GM18519 (cell line): ENCODE measurements at regions not wholly inside any gene's neighbourhood (a gene's known extent, or its start where the extent isn't known, plus 50 kb on each side); places are given as distances from the start of the nearest gene placed in this dataset.
"Not testable (repeated sequence)": the region's sequence is repeated elsewhere in the genome, so short reads cannot be mapped to it uniquely, and the experiment has no call there.

Source experiments
- ATAC-seq: cut with Tn5 transposase; IDR thresholded peaks from one replicate; pipeline ENCODE4 v1.9.1; 2021; ENCODE audit warnings: mild to moderate bottlenecking, moderate library complexity; ENCODE audit not compliant: unreplicated experiment, low FRiP score

- no peak for ATAC-seq
Observed at GRCh38 chr1:194866153-194866552, 1679.7 kb upstream of the B3GALT2 start.

- ATAC-seq: no peak
Observed at GRCh38 chr1:194865383-194865782, 1679.0 kb upstream of the B3GALT2 start.

GRCh38 chr1:194862129-194862528, 1675.7 kb upstream of the B3GALT2 start:
- ATAC-seq: no peak

- no peak for ATAC-seq
Observed at GRCh38 chr1:194860248-194861201, 1674.1 kb upstream of the B3GALT2 start.

GRCh38 chr1:194859481-194860154, 1673.2 kb upstream of the B3GALT2 start:
- not testable (repeated sequence) for ATAC-seq

- not testable (repeated sequence) for ATAC-seq
Observed at GRCh38 chr1:194858811-194859480, 1672.5 kb upstream of the B3GALT2 start.

GRCh38 chr1:194857413-194857812, 1671.0 kb upstream of the B3GALT2 start:
- no peak for ATAC-seq

- no peak for ATAC-seq
Observed at GRCh38 chr1:194848846-194849245, 1662.4 kb upstream of the B3GALT2 start.

GRCh38 chr1:194846488-194846887, 1660.1 kb upstream of the B3GALT2 start:
- peak; percentile 66 for ATAC-seq

GRCh38 chr1:194843077-194843476, 1656.7 kb upstream of the B3GALT2 start:
- no peak for ATAC-seq

GRCh38 chr1:194833111-194833510, 1646.7 kb upstream of the B3GALT2 start:
- ATAC-seq: no peak

GRCh38 chr1:194831595-194831994, 1645.2 kb upstream of the B3GALT2 start:
- ATAC-seq: not testable (repeated sequence)

GRCh38 chr1:194830387-194830786, 1644.0 kb upstream of the B3GALT2 start:
- peak; percentile 95 for ATAC-seq

- no peak for ATAC-seq
Observed at GRCh38 chr1:194829492-194829891, 1643.1 kb upstream of the B3GALT2 start.

GRCh38 chr1:194825382-194825781, 1639.0 kb upstream of the B3GALT2 start:
- ATAC-seq: no peak

- no peak for ATAC-seq
Observed at GRCh38 chr1:194821091-194821490, 1634.7 kb upstream of the B3GALT2 start.

GRCh38 chr1:194818674-194819073, 1632.3 kb upstream of the B3GALT2 start:
- no peak for ATAC-seq

- ATAC-seq: no peak
Observed at GRCh38 chr1:194816859-194817258, 1630.4 kb upstream of the B3GALT2 start.

- ATAC-seq: no peak
Observed at GRCh38 chr1:194813096-194813495, 1626.7 kb upstream of the B3GALT2 start.

GRCh38 chr1:194809665-194810064, 1623.3 kb upstream of the B3GALT2 start:
- ATAC-seq: no peak

- ATAC-seq: no peak
Observed at GRCh38 chr1:194809215-194809614, 1622.8 kb upstream of the B3GALT2 start.
